A549 (cell line): ENCODE measurements at regions not wholly inside any gene's neighbourhood (a gene's known extent, or its start where the extent isn't known, plus 50 kb on each side); places are given as distances from the start of the nearest gene placed in this dataset.

Source experiments
- ATAC-seq, 2 experiments: fragments of 200-7000 bp in 1 of 2; fragments of >200 bp in 1 of 2; cut with Nextera tagmentation in 1 of 2; cut with Tn5 transposase in 1 of 2; 3 replicates each; pipeline versions ENCODE4 v1.8.0 to v1.9.1; 2018 to 2020; ENCODE audit warnings: mild to moderate bottlenecking in 1 of 2, moderate library complexity in 1 of 2
- CTCF ChIA-PET: fragments of 300-600 bp; sonication (Branson Sonifier 250); formaldehyde crosslinking; extraction: SDS; loops from one replicate; lab custom pipeline; 2021; ENCODE audit warnings: antibody characterized with exemption, inconsistent platforms; lab: Yijun Ruan, JAX
- POLR2A ChIA-PET: fragments of 350-600 bp; formaldehyde crosslinking; extraction: SDS; loops from one replicate; lab custom pipeline; 2021; ENCODE audit warnings: antibody characterized with exemption, inconsistent platforms; lab: Yijun Ruan, JAX
- DNase-seq, 2 experiments: peaks; one replicate each; pipeline versions ENCODE4 v3.0.0 to v3.0.0-alpha.2; 2011 to 2016; ENCODE audit warnings: low read depth in 1 of 2, low spot score in 1 of 2
- FAIRE-seq: peaks from 2 replicates; lab custom pipeline; 2011; peaks lifted over from hg19 to GRCh38; lab: Jason Lieb, UNC
- H3K27ac ChIP-seq, 2 experiments: fragments of >200 bp; sonication (Bioruptor Twin); formaldehyde crosslinking; 3 replicates each; pipeline ENCODE4 v1.5.1; 2016 to 2017
- H3K4me1 ChIP-seq: fragments of >200 bp; sonication (Bioruptor Twin); formaldehyde crosslinking; 3 replicates; pipeline ENCODE4 v1.6.1; 2016
- H3K4me2 ChIP-seq: fragments of >200 bp; sonication (Bioruptor Twin); formaldehyde crosslinking; 3 replicates; pipeline ENCODE4 v1.6.1; 2016
- H3K4me3 ChIP-seq: fragments of >200 bp; sonication (Bioruptor Twin); formaldehyde crosslinking; 3 replicates; pipeline ENCODE4 v1.5.1; 2016
- H3K9me3 ChIP-seq: fragments of >200 bp; sonication (Bioruptor Twin); formaldehyde crosslinking; 3 replicates; pipeline ENCODE4 v1.6.1; 2016
- CBX8 ChIP-seq: fragments of 200-600 bp; sonication (generic); IDR thresholded peaks from 2 replicates; pipeline ENCODE4 v1.6.1; 2016
- CHD4 ChIP-seq: fragments of 200-600 bp; sonication (generic); IDR thresholded peaks from 2 replicates; pipeline ENCODE4 v1.6.1; 2016; ENCODE audit warnings: antibody characterized with exemption, mild to moderate bottlenecking, borderline replicate concordance
- FOSB ChIP-seq: fragments of 250-450 bp; sonication (Bioruptor Pico); IDR thresholded peaks from 2 replicates; pipeline ENCODE4 v1.5.0; 2020; ENCODE audit warnings: mild to moderate bottlenecking, moderate library complexity
- FOXS1 ChIP-seq: fragments of 250-450 bp; sonication (Bioruptor Pico); IDR thresholded peaks from 2 replicates; pipeline ENCODE4 v1.5.0; 2020; ENCODE audit warnings: mild to moderate bottlenecking, moderate library complexity
- HEYL ChIP-seq: fragments of 250-450 bp; sonication (Bioruptor Pico); IDR thresholded peaks from 2 replicates; pipeline ENCODE4 v1.8.0; 2021; ENCODE audit warnings: mild to moderate bottlenecking, moderate library complexity
- HOXA7 ChIP-seq: fragments of 250-450 bp; sonication (Bioruptor Pico); IDR thresholded peaks from 2 replicates; pipeline ENCODE4 v1.5.0; 2020; ENCODE audit warnings: mild to moderate bottlenecking, moderate library complexity
- MAZ ChIP-seq: fragments of 150-350 bp; IDR thresholded peaks from 2 replicates; pipeline ENCODE4 v1.6.1; 2014; ENCODE audit warnings: antibody characterized with exemption, low read depth, low read length, borderline replicate concordance
- NPAS2 ChIP-seq: fragments of 250-450 bp; sonication (Bioruptor Pico); IDR thresholded peaks from 2 replicates; pipeline ENCODE4 v1.8.0; 2022; ENCODE audit warnings: mild to moderate bottlenecking, moderate library complexity, borderline replicate concordance
- NR3C1 ChIP-seq: fragments of >200 bp; sonication (Bioruptor Twin); formaldehyde crosslinking; IDR thresholded peaks from 3 replicates; pipeline ENCODE4 v1.6.1; 2017
- RARB ChIP-seq: fragments of 250-450 bp; sonication (Bioruptor Pico); IDR thresholded peaks from 2 replicates; pipeline ENCODE4 v1.8.0; 2021; ENCODE audit warnings: mild to moderate bottlenecking, moderate library complexity
- SMC3 ChIP-seq: fragments of >200 bp; sonication (Bioruptor Twin); formaldehyde crosslinking; IDR thresholded peaks from 3 replicates; pipeline ENCODE4 v1.6.1; 2018; ENCODE audit warnings: inconsistent platforms
- ZC3H11A ChIP-seq: fragments of 450-650 bp; IDR thresholded peaks from 2 replicates; pipeline ENCODE4 v1.6.1; 2014; ENCODE audit warnings: antibody characterized with exemption, mild to moderate bottlenecking
- ZFP36 ChIP-seq: fragments of 450-650 bp; IDR thresholded peaks from 2 replicates; pipeline ENCODE4 v1.6.1; 2014; ENCODE audit warnings: borderline replicate concordance; ENCODE audit not compliant: partially characterized antibody
- ZSCAN20 ChIP-seq: fragments of 250-450 bp; sonication (Bioruptor Pico); IDR thresholded peaks from 2 replicates; pipeline ENCODE4 v1.8.0; 2022; ENCODE audit warnings: mild to moderate bottlenecking, moderate library complexity
- WGBS: methylation state at CpG from one replicate; pipeline ENCODE4 v1.1.6; 2017; ENCODE audit errors: missing lambda C conversion rate; 5-methylcytosine and 5-hydroxymethylcytosine counted together
- TF ChIP-seq, protein P1 (sequence below): fragments of >200 bp; sonication (Bioruptor Twin); formaldehyde crosslinking; IDR thresholded peaks from 3 replicates; pipeline ENCODE4 v1.6.1; 2016
- TF ChIP-seq, protein P2 (sequence below): fragments of >200 bp; sonication (Bioruptor Twin); formaldehyde crosslinking; IDR thresholded peaks from 3 replicates; pipeline ENCODE4 v1.5.1; 2016
- TF ChIP-seq, protein P3 (sequence below): fragments of 200-600 bp; sonication (generic); IDR thresholded peaks from 2 replicates; pipeline ENCODE4 v1.6.1; 2016; ENCODE audit warnings: antibody characterized with exemption, mild to moderate bottlenecking, moderate library complexity
- TF ChIP-seq, protein P4 (sequence below): fragments of >200 bp; sonication (Bioruptor Twin); formaldehyde crosslinking; IDR thresholded peaks from 2 replicates; pipeline ENCODE4 v1.6.1; 2016
- TF ChIP-seq, protein P5 (sequence below): IDR thresholded peaks from 2 replicates; pipeline ENCODE4 v1.6.1; 2012

DNA sequence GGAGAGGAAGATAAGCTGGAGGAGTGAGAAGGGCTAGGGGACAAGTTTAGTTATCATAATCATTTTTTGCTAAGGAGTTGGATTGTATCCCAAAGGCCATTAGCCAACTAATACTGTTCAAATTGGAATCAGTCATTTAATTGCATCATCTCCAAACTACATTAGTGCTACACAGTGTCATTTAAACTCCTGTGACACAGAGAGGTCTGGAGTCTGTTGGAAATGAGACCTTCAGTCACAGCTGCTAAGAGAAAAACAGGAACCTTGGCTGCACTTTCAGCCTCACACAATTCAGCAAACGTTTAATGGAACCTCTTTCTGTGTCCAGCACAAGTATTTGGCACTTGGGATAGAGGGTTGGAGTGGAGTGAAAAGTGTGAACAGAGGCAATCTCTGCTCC is 175.5 kb upstream of the MGAT5 start:
- TF ChIP-seq, protein P1, sequence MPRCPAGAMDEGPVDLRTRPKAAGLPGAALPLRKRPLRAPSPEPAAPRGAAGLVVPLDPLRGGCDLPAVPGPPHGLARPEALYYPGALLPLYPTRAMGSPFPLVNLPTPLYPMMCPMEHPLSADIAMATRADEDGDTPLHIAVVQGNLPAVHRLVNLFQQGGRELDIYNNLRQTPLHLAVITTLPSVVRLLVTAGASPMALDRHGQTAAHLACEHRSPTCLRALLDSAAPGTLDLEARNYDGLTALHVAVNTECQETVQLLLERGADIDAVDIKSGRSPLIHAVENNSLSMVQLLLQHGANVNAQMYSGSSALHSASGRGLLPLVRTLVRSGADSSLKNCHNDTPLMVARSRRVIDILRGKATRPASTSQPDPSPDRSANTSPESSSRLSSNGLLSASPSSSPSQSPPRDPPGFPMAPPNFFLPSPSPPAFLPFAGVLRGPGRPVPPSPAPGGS, result no peak
- TF ChIP-seq, protein P2, sequence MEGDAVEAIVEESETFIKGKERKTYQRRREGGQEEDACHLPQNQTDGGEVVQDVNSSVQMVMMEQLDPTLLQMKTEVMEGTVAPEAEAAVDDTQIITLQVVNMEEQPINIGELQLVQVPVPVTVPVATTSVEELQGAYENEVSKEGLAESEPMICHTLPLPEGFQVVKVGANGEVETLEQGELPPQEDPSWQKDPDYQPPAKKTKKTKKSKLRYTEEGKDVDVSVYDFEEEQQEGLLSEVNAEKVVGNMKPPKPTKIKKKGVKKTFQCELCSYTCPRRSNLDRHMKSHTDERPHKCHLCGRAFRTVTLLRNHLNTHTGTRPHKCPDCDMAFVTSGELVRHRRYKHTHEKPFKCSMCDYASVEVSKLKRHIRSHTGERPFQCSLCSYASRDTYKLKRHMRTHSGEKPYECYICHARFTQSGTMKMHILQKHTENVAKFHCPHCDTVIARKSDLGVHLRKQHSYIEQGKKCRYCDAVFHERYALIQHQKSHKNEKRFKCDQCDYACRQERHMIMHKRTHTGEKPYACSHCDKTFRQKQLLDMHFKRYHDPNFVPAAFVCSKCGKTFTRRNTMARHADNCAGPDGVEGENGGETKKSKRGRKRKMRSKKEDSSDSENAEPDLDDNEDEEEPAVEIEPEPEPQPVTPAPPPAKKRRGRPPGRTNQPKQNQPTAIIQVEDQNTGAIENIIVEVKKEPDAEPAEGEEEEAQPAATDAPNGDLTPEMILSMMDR, result no peak
- no peak for TF ChIP-seq FOSB (CRISPR knock-in tag)
- TF ChIP-seq RARB (CRISPR knock-in tag), result no peak
- TF ChIP-seq CBX8, result no peak
- TF ChIP-seq SMC3, result no peak
- TF ChIP-seq, protein P3, sequence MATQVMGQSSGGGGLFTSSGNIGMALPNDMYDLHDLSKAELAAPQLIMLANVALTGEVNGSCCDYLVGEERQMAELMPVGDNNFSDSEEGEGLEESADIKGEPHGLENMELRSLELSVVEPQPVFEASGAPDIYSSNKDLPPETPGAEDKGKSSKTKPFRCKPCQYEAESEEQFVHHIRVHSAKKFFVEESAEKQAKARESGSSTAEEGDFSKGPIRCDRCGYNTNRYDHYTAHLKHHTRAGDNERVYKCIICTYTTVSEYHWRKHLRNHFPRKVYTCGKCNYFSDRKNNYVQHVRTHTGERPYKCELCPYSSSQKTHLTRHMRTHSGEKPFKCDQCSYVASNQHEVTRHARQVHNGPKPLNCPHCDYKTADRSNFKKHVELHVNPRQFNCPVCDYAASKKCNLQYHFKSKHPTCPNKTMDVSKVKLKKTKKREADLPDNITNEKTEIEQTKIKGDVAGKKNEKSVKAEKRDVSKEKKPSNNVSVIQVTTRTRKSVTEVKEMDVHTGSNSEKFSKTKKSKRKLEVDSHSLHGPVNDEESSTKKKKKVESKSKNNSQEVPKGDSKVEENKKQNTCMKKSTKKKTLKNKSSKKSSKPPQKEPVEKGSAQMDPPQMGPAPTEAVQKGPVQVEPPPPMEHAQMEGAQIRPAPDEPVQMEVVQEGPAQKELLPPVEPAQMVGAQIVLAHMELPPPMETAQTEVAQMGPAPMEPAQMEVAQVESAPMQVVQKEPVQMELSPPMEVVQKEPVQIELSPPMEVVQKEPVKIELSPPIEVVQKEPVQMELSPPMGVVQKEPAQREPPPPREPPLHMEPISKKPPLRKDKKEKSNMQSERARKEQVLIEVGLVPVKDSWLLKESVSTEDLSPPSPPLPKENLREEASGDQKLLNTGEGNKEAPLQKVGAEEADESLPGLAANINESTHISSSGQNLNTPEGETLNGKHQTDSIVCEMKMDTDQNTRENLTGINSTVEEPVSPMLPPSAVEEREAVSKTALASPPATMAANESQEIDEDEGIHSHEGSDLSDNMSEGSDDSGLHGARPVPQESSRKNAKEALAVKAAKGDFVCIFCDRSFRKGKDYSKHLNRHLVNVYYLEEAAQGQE, result no peak
- TF ChIP-seq NR3C1, result no peak
- TF ChIP-seq ZC3H11A, result no peak
- no peak for TF ChIP-seq NPAS2
- TF ChIP-seq FOXS1, result no peak
- no peak for TF ChIP-seq HEYL
- TF ChIP-seq MAZ, result no peak
- no peak for TF ChIP-seq ZSCAN20
- TF ChIP-seq, protein P4, sequence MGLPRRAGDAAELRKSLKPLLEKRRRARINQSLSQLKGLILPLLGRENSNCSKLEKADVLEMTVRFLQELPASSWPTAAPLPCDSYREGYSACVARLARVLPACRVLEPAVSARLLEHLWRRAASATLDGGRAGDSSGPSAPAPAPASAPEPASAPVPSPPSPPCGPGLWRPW, result no peak
- no peak for TF ChIP-seq ZFP36
- no peak for TF ChIP-seq CHD4
- WGBS, result 0% methylated on average over 1 of the region's 1 CpG

DNA sequence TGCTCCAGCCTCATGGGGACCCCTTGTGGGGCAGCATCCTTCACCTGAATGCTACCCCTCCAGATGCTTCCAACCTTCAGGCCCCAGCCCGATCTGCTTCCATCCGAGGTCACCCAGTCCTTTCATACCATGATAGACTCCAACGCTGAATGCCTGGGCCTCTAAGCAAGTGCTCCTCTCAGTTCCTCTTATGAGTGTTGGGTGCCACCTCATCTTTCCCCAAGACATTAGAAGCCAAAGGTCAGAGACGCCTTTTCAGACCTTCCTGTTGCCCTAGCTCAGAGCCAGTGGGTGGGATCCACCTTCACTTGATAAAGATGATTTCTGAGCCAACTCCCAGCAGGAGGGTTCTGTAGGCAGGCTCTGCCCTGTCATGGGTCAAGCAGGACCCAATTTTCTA is 174.5 kb upstream of the MGAT5 start:
- ChIA-PET CTCF (no interaction called here), POLR2A (no interaction called here)
- Histone ChIP-seq H3K4me1 (no peaks in the 10 kb centered on the region), H3K4me3 (no peak overlapping the region), H3K9me3 (no peaks in the 10 kb centered on the region), H3K27ac (no peak overlapping the region), H3K4me2 (no peak overlapping the region)
- no peak for ATAC-seq
- TF ChIP-seq HOXA7 (CRISPR knock-in tag), result no peak
- TF ChIP-seq, protein P5, sequence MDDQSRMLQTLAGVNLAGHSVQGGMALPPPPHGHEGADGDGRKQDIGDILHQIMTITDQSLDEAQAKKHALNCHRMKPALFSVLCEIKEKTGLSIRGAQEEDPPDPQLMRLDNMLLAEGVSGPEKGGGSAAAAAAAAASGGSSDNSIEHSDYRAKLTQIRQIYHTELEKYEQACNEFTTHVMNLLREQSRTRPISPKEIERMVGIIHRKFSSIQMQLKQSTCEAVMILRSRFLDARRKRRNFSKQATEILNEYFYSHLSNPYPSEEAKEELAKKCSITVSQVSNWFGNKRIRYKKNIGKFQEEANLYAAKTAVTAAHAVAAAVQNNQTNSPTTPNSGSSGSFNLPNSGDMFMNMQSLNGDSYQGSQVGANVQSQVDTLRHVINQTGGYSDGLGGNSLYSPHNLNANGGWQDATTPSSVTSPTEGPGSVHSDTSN, result no peak
- no peak for TF ChIP-seq ZC3H11A
- 68% methylated on average over 4 of the region's 4 CpGs for WGBS
- FAIRE-seq, result no peak
- no peak for DNase-seq

More for the DNA sequence above, 175.5 kb upstream of the MGAT5 start:
- ChIA-PET POLR2A (no interaction called here), CTCF (no interaction called here)
- Histone ChIP-seq H3K4me2 (no peak overlapping the region), H3K9me3 (no peaks in the 10 kb centered on the region), H3K27ac (no peak overlapping the region), H3K4me1 (no peaks in the 10 kb centered on the region), H3K4me3 (no peak overlapping the region)
- FAIRE-seq (no peak), ATAC-seq (no peak), DNase-seq (no peak)
